ENCODE measurements at regions not wholly inside any gene's neighbourhood (a gene's known extent, or its start where the extent isn't known, plus 50 kb on each side); places are given as distances from the start of the nearest gene placed in this dataset.

DNA sequence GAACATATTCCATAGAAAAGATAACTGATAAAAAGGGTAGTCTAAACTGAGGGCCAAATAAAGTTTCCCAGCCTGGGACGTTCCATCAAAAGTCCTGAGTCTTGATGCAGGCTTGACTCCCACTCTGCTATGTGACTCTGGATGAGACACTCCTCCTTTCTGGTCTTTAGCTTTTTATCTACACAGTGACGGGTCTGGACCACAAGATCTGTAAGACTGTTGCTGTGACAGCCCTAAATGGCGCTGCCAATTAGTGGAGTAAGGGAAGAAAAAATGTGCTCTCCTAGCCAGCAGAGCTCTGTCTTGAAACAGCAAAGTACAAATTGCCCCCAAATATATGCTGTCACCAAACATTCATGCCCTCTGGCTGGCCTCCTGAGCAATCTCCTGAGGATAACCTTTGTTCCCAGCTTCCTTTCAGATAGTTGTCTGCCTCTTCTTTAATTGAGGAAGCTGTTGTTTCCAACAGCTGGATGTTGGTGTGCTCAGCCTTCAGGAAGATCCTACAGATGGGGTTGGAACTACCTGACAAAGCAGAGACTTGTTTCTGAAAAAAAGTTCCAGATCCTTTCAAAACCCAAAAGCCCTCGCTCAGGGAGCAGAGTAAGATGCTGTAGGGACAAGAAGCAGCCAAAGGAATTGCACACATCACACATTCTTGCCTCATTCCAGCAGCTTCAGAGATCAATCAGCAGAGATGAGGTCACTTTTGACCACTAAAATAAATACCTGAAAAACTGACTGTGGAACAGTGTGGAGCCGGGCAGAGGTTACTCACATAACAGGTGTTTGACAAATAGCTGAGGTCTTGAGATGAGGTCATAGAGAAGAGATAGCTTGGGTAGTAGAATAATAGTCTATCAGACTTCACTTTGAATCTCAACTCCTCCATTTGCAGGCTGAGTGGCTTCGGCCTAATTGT is 383.4 kb upstream of the FGF13 start:
- no peak overlapping the region for H3K4me3 Mint-ChIP-seq
- H3K4me1 Mint-ChIP-seq (ENCODE audit: low read depth), result peaks cover 7% of the 10 kb centered on the region
- H3K36me3 Mint-ChIP-seq (ENCODE audit: low read depth), result no peaks in the 10 kb centered on the region

DNA sequence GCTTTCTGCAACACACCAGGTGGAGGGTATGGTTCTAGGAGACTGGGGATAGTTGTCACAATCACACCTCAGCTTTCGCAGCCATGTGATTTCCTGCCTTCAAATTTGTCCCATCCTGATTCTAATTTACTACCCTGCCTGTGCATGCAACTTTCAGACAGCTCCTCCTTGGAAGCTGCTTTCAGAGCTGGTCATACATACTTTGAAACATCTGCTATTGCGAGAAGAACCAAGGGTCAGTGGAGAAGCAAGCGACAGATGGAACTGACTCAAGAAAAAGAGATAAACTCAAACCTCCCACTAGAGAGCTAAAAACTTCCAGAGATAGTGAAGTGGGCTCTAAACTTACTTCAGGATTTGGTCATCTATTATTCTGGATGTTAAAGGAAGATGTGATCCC is 381.7 kb upstream of the FGF13 start:
- Mint-ChIP-seq H3K27ac (no peak overlapping the region), H3K9me3 (no peaks in the 10 kb centered on the region), H3K36me3 (ENCODE audit: low read depth) (no peaks in the 10 kb centered on the region), H3K4me3 (no peak overlapping the region), H3K4me1 (ENCODE audit: low read depth) (peaks cover 7% of the 10 kb centered on the region), H3K27me3 (no peaks in the 10 kb centered on the region)
- intact Hi-C loops (cut with micrococcal nuclease), result no loop called here

More for the DNA sequence above, 383.4 kb upstream of the FGF13 start:
- intact Hi-C loops (cut with micrococcal nuclease), result no loop called here
- H3K27me3 Mint-ChIP-seq, result no peaks in the 10 kb centered on the region
- no peaks in the 10 kb centered on the region for H3K9me3 Mint-ChIP-seq
- H3K27ac Mint-ChIP-seq, result no peak overlapping the region

DNA sequence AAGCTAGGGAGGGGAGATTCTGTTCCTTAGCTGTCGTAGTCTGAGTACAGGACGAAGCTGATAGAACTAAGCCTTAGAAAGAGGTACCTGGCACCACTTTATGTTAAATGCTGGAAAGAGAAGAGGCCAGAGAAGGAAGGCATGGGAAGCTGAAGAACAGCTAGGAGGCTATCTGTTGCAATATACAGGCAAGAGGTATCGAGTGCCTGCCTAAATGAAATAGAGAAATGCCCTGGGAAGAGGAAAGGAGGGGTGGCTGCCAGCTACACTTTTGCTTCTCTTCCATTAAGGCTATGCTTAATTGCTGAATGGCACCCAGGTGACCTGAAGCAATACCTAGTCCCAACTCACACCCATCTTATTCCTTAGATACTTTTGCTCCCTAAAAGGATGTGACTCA is 380.4 kb upstream of the FGF13 start:
- intact Hi-C loops (cut with micrococcal nuclease), result no loop called here

DNA sequence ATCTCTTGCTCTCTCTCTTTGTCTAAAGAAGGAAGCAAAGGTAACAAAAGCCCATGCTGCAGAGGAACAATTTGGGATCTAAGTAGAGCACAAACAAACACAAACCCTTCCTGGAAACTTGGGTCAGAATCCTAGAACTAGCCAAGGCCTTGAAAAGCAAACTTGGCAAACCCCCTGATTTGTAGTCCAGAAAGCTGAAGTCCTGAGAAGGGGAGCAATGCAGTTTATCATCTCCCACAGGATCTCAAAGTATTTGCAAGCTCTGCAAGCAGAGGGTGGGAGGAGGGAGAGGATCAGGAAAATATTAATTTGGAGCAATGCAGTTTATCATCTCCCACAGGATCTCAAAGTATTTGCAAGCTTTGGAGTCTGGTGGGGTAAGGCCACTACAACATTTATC is 379.5 kb upstream of the FGF13 start:
- no peaks in the 10 kb centered on the region for H3K36me3 Mint-ChIP-seq (ENCODE audit: low read depth)
- intact Hi-C loops (cut with micrococcal nuclease), result no loop called here
- H3K4me3 Mint-ChIP-seq, result no peak overlapping the region
- H3K27me3 Mint-ChIP-seq, result no peaks in the 10 kb centered on the region
- H3K4me1 Mint-ChIP-seq (ENCODE audit: low read depth), result peaks cover 7% of the 10 kb centered on the region
- no peak overlapping the region for H3K27ac Mint-ChIP-seq
- H3K9me3 Mint-ChIP-seq, result no peaks in the 10 kb centered on the region

More for the DNA sequence above, 380.4 kb upstream of the FGF13 start:
- no peak overlapping the region for H3K4me3 Mint-ChIP-seq
- no peaks in the 10 kb centered on the region for H3K36me3 Mint-ChIP-seq (ENCODE audit: low read depth)
- H3K27ac Mint-ChIP-seq, result no peak overlapping the region
- no peaks in the 10 kb centered on the region for H3K27me3 Mint-ChIP-seq
- H3K9me3 Mint-ChIP-seq, result no peaks in the 10 kb centered on the region
- peaks cover 7% of the 10 kb centered on the region for H3K4me1 Mint-ChIP-seq (ENCODE audit: low read depth)

DNA sequence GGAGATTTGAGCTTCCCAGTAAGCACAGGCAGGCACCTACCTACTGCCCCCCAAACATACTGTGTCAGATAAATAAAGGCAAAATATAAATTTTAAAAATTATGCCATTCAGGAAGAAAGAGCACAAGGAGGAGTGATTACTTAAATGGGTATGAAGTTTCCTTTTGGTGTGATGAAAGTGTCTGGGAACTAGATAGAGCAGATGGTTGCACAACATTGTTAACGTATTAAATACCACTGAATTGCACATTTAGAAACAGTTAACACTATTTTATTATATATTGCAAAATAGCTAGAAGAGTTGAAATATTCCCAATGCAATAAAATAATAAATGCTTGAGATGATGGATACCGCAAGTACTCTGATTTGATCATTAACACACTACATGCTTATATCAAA is 374.7 kb upstream of the FGF13 start:
- no peaks in the 10 kb centered on the region for H3K9me3 Mint-ChIP-seq
- H3K36me3 Mint-ChIP-seq (ENCODE audit: low read depth), result no peaks in the 10 kb centered on the region
- H3K27me3 Mint-ChIP-seq, result no peaks in the 10 kb centered on the region
- intact Hi-C loops (cut with micrococcal nuclease), result no loop called here
- H3K4me3 Mint-ChIP-seq, result no peak overlapping the region
- peaks cover 8% of the 10 kb centered on the region for H3K4me1 Mint-ChIP-seq (ENCODE audit: low read depth)
- no peak overlapping the region for H3K27ac Mint-ChIP-seq

DNA sequence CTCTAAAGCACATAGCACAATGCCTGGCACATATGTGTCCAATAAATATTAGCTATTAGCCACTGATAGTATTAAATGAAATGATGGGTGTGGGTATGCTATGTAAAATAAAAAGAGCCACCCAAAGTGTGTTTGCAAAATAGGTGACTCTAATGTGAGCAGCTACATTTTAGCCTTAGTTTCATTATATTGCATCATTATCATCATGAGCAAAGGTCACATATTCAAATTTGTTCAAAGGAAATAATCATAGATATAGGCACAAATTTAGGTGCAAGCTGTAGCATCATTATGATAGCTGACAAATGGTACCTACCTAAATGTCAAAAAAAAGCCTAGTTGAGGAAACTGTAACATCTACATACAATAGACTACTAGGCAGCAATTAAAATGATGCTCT is 373.9 kb upstream of the FGF13 start:
- Mint-ChIP-seq H3K4me1 (ENCODE audit: low read depth) (peaks cover 7% of the 10 kb centered on the region), H3K27me3 (no peaks in the 10 kb centered on the region), H3K36me3 (ENCODE audit: low read depth) (no peaks in the 10 kb centered on the region), H3K27ac (no peak overlapping the region), H3K9me3 (no peaks in the 10 kb centered on the region), H3K4me3 (no peak overlapping the region)
- intact Hi-C loops (cut with micrococcal nuclease), result no loop called here

DNA sequence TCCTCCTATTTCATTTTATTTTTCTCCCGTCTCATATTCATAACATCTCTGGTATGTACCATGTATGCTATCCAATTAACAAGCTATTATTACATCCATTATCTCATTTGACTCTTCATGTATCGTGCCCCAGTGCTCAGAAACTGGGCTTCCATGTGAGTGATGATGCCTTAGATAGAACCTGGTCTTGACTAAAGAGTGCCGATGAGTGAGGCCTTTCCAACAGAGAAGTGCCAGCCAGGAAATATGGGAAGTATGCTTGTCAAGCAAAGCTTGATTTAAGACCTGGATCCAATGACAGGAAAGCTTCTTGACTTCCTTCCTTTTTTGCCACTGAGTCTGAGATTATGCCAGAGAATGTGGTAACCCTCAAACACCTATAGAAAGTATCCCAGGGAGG is 371.7 kb upstream of the FGF13 start:
- Mint-ChIP-seq H3K4me3 (no peak overlapping the region), H3K27ac (no peak overlapping the region), H3K27me3 (no peaks in the 10 kb centered on the region), H3K4me1 (ENCODE audit: low read depth) (peaks cover 7% of the 10 kb centered on the region), H3K9me3 (no peaks in the 10 kb centered on the region), H3K36me3 (ENCODE audit: low read depth) (no peaks in the 10 kb centered on the region)
- intact Hi-C loops (cut with micrococcal nuclease), result no loop called here

DNA sequence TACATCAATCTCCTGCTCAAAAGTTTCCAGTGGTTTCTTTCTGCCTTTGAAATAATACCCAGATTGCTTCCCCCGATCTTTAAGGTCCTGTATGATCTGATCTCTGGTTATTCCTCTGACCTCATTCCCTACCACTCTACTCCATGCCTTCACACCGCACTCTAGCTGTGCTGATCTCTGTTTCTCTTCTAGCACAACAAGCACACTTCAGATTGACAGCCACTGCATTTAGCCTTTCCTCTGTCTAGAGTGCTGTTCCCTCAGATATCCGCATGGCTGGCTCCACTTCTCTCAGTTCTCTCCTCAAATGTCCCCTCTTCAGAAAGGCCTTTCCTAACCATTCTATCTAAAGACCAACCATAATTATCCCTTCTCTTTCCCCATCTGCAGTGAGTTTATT is 370.4 kb upstream of the FGF13 start:
- Mint-ChIP-seq H3K4me1 (ENCODE audit: low read depth) (peaks cover 12% of the 10 kb centered on the region), H3K27ac (no peak overlapping the region), H3K4me3 (no peak overlapping the region), H3K9me3 (no peaks in the 10 kb centered on the region), H3K27me3 (no peaks in the 10 kb centered on the region), H3K36me3 (ENCODE audit: low read depth) (no peaks in the 10 kb centered on the region)
- intact Hi-C loops (cut with micrococcal nuclease), result no loop called here

DNA sequence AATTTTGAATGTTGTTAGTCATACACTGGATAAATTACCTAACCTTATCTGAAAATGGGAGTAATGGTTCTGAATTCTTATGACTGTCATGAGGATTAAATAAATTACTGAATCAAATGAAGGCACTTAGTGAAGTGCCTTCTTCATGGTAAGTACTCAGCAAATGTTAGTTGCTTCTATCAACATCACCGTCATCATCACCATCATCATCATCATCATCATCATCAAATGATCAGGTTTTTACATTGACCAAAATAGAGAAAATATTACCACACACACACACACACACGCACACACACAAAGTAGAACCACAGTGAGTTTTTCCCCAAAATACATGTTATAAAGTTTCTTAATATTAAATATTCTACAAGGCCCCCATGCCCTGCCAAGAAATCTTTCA is 368.3 kb upstream of the FGF13 start:
- intact Hi-C loops (cut with micrococcal nuclease), result no loop called here
- H3K4me3 Mint-ChIP-seq, result no peak overlapping the region
- H3K36me3 Mint-ChIP-seq (ENCODE audit: low read depth), result no peaks in the 10 kb centered on the region
- H3K9me3 Mint-ChIP-seq, result no peaks in the 10 kb centered on the region
- no peak overlapping the region for H3K27ac Mint-ChIP-seq
- H3K27me3 Mint-ChIP-seq, result no peaks in the 10 kb centered on the region
- peaks cover 12% of the 10 kb centered on the region for H3K4me1 Mint-ChIP-seq (ENCODE audit: low read depth)

DNA sequence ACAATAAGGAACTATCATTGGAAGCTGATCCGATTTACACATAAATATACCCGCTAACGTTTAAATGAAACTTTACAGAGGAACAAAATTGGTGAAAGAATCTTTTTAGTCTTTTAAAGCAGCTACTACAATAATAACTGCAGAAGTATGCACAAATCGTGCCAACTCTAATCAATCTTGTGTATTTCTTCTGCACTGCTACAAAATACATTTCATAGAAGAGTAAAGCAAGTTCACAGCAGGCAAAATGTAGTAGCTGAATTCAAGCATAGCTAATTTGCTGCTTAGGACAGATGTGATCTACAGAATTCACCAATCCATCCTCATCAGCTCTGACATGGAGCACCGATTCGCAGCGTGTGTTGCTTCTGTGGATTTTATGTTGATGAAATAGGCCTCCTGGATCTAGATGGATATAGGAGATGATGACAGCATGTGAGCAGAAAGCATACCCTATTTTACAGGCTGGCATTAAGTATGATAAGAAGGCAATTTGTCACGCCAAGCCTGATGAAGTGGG is 367.3 kb upstream of the FGF13 start:
- intact Hi-C loops (cut with micrococcal nuclease), result no loop called here
- Mint-ChIP-seq H3K9me3 (no peaks in the 10 kb centered on the region), H3K27ac (no peak overlapping the region), H3K27me3 (no peaks in the 10 kb centered on the region), H3K4me1 (ENCODE audit: low read depth) (peaks cover 7% of the 10 kb centered on the region), H3K4me3 (no peak overlapping the region), H3K36me3 (ENCODE audit: low read depth) (no peaks in the 10 kb centered on the region)

DNA sequence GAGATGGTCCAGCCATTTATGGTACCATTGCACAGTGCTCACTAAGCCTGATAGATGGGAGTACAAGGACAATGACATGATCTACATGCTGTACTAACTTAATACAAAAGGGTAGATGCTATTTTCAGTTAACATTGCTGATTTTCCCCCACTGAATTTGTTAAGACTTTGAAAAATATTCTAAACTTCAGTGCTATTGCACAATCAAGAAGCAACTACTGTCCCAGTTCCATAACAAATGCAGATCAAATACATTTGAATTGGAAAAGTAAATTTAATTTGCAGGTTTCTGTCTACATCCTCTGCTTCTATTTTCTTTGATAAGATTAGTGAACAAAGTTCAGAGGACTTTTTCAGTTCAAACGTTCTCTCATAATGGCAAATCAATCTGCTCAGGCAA is 366.8 kb upstream of the FGF13 start:
- Mint-ChIP-seq H3K4me3 (no peak overlapping the region), H3K27ac (no peak overlapping the region), H3K4me1 (ENCODE audit: low read depth) (peaks cover 6% of the 10 kb centered on the region), H3K36me3 (ENCODE audit: low read depth) (no peaks in the 10 kb centered on the region), H3K9me3 (no peaks in the 10 kb centered on the region), H3K27me3 (no peaks in the 10 kb centered on the region)
- intact Hi-C loops (cut with micrococcal nuclease), result no loop called here

DNA sequence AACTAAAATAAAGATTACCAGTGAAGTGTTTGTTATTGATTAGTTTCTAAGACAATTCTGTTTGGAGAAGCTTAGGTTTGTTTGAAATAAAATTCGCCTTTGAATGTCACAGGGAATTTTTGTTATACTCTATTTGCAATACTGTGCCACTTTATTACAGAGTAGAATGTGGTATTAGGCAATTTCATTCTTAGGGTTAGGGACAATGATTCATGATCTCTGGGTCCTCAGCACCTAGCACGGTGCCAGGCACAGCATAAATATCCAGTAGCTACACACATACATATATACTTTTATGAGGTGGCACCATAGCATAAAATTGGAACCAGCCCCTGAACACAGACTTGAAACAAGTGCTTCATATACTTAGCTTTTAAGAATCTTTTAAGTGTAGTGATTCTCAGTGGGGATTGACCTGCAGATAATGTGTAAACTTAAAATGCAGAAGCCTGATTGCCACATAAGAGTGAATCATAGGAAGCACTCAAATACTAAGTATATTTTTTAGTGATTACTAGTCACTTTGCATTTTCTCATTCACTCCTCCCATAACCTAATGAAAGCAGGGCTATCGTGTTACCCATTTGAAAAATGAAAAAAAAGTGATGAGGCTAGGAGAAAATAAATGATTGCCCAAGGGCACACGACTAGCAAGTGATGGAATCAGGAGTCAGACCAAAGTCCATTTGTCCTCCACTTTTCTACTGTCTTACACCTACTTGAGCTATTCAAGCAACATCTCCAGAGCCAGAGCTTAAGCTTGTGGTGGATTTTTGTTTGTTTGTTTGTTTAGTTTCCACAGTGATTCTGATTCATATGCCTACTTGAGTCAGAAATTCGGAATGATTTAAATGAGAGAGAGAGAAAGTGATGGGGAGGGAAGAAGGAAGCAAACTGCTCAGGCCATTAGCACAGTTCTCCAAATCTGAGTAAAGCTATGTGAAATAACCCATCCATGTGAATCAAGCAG is 366.0 kb upstream of the FGF13 start:
- no peak overlapping the region for H3K27ac Mint-ChIP-seq
- no peaks in the 10 kb centered on the region for H3K36me3 Mint-ChIP-seq (ENCODE audit: low read depth)
- H3K27me3 Mint-ChIP-seq, result no peaks in the 10 kb centered on the region
- intact Hi-C loops (cut with micrococcal nuclease), result no loop called here
- no peaks in the 10 kb centered on the region for H3K9me3 Mint-ChIP-seq
- no peak overlapping the region for H3K4me3 Mint-ChIP-seq
- peaks cover 6% of the 10 kb centered on the region for H3K4me1 Mint-ChIP-seq (ENCODE audit: low read depth)

DNA sequence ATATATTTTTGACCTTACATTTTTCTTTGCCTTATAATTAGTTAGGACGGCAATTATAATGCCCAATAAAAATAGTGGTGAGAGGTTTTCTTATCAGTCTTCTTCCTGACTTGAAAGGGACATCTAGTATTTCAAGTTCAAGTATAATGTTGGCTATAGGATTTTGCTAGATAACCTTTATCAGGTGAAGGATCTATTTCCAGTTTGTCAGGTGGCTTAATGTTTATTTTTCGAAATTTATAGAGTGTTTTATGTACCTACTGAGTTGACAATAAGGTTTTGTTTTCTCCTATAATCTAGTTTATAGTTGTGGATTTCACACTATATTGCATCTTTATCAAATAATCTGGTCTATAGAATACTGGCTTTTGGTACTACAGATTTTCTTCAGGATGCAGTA is 351.8 kb upstream of the FGF13 start:
- peaks cover 19% of the 10 kb centered on the region for H3K9me3 Mint-ChIP-seq
- H3K27ac Mint-ChIP-seq, result no peak overlapping the region
- intact Hi-C loops (cut with micrococcal nuclease), result no loop called here
- H3K27me3 Mint-ChIP-seq, result no peaks in the 10 kb centered on the region
- no peaks in the 10 kb centered on the region for H3K36me3 Mint-ChIP-seq (ENCODE audit: low read depth)
- no peak overlapping the region for H3K4me3 Mint-ChIP-seq
- H3K4me1 Mint-ChIP-seq (ENCODE audit: low read depth), result peaks cover 5% of the 10 kb centered on the region
